Umbilical cord (tissue), 1 donor: ENCODE measurements at regions not wholly inside any gene's neighbourhood (a gene's known extent, or its start where the extent isn't known, plus 50 kb on each side); places are given as distances from the start of the nearest gene placed in this dataset.
A peak's percentile ranks its signal among the peaks of the same experiment; 100 is the strongest.

Experiments used
- DNase-seq: peaks from one replicate; pipeline ENCODE4 v3.0.0-alpha.2; 2015; ENCODE audit warnings: low spot score

DNA sequence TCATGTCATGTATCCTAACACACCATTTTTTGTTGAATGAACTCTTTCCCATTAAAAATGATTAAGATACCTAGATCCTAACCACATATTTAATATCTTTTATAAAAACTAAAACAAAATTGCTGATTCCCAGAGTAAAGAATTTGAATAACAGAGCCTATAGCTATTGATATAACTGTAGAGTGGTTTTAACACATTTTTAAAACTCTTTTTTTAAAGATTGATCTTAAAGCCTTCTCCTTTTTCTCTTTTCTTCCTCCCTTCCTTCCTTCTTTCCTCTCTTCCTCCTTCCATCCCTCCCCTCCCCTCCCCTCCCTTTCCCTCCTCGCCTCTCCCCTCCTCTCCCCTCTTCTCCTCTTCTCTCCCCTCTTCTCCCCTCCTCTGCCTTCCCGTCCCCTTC lies 605.4 kb upstream of the FZD8 start:
- no peak for DNase-seq

DNA sequence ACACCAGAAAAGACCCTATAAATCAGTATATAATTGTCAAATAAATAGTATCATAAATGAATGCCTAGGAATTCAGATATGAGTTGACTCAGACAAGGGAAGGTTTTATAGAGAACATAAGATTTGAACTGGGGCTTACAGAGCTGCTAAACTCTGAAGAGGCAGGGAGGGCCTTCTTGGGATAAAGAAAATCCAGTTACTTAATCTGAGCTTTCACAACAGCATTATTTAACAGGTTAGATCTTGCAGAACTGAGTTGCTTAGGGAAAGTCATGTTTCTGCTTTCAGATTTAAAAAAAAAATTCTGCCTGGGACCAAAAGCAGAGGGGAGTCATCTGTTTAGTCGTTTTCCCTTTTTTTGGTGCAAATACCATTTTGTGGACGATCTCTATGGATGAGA lies 594.8 kb upstream of the FZD8 start:
- DNase-seq = peak; percentile 92

DNA sequence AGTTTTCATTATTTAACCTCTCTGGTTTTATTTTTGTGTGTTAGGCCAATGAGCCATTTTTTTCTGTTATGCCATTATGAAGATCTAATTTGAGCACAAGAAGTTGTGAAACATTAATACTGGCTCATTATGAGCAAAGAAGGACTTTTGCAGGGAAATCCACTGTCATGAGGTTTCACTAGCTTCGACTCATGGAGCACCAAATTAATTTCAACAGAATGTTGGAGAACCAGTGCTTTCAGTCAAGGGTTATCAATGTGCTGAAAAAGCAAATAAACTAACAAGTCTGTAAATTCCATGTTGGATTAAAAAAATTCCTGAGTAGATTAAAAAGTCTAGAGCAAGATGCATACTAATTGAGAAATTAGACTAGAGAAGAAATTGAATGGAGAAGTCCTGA lies 594.2 kb upstream of the FZD8 start:
- no peak for DNase-seq

DNA sequence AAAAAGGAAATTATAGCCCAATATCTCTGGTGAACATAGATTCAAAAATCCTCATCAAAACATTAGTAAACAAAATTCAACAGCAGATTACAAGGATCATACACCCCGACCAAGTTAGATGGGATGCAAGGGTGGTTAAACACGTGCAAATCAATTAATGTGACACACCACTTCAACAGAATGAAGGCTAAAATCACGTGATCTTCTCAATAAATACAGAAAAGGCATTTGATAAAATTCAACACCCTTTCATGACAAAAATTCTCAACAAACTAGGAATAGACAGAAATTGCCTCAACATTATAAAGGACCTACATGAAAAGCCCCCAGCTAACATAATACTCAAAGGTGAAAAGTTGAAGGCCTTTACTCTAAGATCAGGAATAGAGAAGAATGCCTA lies 590.8 kb upstream of the FZD8 start:
- DNase-seq = no peak

DNA sequence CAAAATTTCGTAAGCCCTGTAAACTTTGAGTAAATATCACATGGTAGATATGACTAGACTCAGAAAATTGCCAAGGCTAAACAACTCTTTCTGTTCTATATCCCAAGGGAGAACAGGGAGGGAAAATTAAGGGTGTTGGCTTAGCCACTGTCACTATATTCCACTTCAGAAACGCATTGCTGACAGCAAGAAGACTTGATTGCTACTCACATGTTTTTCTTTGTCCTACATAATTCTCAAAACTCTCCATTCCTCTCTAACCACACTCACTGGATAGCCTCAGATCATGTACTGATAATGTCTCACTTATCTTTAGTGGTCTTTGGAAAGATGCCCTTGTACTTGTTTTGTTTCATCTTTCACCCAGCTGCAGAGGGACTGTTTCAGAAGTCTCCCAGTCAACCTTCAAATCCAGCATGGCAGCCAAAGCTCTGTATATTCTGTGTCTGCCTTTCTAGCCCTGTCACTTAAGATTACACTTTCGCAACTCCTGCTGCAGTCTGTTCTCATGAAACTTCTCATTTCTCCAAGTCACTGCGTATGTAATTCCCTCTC lies 582.4 kb upstream of the FZD8 start:
- peak; percentile 13 for DNase-seq

DNA sequence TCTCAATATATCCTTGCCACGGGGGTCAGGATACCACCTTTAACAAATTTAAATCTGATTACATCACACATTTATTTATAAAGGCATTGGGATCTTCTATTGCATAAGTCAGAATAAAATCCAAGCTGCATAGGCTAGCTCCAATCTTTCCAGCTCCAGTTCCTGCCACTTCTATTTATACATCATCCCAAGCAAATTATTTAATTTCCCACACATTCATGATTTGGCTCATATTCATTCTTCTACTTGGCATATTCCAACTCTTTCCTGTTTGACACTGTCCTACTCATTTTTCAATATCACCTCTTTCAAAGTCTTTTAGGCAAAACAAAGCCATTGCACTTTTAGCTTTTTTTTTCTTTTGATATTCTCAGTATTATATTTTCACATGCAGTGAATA lies 579.0 kb upstream of the FZD8 start:
- no peak for DNase-seq

DNA sequence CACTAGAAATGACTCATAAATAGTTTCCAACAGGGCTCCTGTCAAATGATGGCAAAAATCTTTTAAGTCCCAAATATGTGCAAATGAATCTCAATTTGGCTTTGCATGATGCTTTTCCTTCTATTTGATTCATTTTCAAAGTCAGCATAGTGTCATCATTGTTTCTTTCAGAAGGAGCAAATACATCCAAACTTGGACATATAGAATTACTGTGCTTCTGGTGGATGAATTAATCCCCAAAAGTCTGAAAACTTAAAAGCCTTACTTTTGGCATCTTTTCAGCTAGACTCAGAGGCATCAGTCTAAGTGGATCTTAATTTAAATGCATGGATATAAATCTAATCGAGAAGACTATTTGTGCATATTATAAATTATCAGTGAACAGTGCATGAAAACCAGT lies 578.1 kb upstream of the FZD8 start:
- peak; percentile 40 for DNase-seq

DNA sequence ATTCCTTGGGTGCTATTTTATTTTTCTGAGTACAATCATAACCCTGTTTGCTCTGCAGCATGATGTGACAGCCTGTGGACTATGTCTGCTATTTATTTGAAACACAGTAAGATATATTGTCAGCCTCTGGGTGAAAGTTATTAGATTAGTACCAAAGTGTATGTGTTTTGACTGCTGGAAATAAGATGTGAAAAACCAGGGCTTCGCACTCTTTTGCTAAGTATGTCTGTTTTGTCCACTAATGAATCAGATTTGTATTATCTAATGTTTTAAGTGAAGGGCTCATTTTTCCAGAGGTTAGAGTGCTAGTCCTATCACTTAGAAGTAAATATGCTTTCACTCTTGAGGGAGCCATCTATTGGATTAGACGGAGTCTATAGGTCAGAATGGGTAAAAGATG lies 569.8 kb upstream of the FZD8 start:
- no peak for DNase-seq

DNA sequence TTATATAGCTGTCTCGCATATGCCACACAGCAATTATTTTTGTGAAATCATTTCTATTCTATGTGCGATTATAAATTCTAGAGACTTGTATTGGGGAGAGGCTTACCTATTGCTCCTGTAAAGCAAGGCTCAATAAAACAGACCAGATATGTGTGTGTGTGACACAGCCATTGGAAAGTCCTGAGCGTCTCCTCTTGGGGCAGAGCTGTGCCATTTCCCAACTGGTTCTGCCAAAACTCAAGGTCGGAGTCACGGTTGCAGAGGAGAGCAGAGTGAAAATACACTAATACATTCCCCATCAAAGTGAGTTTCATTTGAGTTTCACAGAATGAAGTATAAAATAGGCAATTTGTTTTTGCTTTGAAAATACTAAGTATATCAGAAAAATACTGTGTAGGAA lies 567.4 kb upstream of the FZD8 start:
- no peak for DNase-seq

DNA sequence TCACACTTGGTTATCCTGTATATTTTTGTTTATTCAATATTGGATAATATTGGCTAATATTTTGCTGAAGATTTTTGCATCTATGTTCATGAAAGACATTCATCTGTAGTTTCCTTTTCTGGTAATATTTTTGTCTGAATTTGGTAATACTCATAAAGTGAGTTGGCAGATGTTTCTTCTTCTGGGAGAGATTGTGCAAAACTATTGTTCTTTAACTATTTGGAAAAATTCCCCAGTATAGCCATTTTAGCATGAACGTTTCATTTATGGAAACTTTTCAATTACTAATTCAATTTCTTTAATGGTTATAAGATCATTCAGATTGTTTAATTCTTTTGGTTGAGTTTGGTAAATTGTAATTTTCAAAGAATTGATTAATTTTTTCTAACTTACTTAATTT lies 560.8 kb upstream of the FZD8 start:
- no peak for DNase-seq

DNA sequence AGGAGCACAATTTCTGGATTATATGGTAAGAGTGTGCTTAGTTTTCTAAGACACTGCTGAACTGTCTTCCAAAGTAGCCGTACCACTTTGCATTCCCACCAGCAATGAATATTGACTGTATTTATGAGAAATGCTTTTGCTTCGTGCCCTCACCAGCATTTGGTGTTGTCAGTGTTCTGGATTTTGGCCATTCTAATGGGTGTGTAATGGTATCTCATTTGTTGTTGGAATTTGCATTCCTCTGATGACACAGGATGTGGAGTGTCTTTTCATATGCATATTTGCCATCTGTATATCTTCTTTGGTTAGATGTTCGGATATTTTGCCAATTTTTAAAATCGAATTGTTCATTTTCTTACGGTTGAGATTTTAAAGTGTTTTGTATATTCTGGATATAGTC lies 558.5 kb upstream of the FZD8 start:
- DNase-seq = no peak

DNA sequence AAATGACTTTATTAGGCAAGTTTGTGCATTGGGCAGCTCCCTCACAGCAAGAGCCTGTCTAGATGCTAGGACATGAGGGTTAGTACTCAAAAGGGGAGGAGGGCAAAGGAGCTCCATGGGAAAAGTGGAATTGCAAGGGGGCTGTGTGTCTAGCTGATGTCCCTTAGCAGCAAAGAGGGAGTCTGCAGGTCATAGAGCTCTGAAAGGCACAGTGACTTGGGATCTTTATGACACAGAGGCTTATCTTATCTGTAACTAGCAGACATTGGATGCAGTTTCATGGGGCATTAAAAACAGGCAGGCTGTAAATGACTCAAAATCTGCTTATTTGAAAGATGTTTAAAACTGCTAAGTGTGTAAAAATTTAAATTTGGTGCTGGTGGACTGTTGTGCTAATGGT lies 556.2 kb upstream of the FZD8 start:
- no peak for DNase-seq

DNA sequence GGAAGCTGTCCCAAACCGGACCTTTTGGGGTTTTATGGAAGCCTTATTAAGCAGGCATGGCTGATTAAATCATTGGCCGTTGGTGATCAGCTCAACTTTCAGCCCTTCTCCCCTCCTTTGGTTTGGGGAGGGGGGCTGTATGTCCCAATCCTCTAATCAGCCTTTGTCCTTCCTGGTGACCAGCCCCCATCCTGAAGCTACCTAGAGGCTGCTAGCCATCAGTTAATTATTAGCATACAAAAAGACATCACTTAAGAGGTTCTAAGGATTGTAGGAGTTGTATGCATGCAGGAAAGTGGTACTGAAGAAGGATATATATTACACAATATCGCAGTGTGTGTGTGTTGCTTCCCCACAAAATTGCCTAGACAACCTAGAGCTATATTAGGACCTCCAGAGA lies 553.3 kb upstream of the FZD8 start:
- DNase-seq = no peak

DNA sequence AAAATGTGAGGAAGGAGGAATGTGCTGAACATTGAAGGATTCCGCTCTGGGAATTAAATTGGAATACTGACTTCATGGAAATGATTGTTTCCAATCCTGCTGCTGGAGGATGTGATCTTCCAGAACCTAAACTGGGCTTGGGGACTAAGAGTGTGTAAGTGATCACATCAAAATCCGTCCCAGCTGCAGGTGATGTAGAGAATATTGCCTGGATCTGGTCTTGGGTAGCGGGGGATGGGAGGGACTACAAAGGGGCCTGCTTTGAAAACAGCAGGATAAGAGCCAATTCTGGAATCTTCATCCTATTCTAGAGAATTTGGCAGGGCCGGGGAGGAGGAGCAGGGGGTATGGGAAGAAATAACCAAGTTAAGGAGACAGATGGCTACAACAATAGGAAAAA lies 552.2 kb upstream of the FZD8 start:
- no peak for DNase-seq

DNA sequence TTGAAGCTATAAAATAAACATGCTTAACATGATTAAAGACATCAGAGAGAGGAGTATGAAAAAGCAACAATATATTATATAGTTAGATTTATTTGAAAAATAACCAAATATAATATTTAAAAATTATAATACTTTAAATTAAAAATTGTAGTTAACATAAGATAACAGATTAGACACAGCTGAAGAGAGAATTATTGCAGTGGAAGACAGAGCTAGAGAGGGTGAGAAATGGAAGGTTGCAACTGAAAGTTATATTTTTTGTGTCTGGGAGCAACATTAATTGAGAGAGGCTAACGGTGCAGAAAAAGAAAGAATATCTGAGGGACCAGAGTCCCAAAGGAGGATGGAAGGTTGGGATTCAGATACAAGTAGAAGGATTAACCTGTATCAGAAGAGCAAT lies 548.9 kb upstream of the FZD8 start:
- DNase-seq = no peak

DNA sequence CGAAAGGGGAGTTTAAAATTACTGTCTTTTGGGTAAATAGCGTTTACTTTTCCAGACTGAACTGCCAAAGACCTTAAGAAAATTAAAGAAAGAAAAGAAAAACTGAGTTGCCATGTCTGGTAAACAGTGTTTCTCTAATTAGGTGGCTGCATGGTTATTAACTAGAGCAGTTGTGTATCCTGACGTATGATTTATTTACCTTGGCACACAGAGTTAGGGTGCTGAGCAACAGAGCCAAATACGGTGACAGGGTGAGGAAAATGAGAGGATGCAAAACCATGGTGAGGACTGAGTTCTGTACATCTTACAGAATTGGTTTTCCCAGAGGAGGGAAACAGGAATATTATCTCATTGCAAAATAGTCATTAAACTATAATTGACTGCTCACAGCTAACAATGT lies 546.4 kb upstream of the FZD8 start:
- no peak for DNase-seq

DNA sequence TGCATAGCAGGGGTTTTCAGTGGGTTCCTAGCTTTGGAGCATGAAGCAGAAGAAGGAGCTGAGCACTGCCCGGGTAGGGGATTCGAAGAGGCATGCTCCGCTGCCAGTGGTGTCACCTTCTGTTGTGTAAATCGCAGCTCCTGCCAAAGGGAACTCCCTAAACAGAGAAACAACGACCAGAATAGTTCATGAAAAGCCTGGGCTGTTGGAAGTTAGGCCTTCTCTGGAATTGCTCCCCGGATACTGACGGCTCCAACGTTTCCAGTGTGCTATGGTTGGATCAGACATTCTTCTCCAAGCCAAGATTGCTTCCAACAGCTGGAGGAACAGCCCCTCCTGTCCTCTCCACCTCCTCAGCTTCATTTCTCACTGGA lies 546.0 kb upstream of the FZD8 start:
- DNase-seq = no peak

DNA sequence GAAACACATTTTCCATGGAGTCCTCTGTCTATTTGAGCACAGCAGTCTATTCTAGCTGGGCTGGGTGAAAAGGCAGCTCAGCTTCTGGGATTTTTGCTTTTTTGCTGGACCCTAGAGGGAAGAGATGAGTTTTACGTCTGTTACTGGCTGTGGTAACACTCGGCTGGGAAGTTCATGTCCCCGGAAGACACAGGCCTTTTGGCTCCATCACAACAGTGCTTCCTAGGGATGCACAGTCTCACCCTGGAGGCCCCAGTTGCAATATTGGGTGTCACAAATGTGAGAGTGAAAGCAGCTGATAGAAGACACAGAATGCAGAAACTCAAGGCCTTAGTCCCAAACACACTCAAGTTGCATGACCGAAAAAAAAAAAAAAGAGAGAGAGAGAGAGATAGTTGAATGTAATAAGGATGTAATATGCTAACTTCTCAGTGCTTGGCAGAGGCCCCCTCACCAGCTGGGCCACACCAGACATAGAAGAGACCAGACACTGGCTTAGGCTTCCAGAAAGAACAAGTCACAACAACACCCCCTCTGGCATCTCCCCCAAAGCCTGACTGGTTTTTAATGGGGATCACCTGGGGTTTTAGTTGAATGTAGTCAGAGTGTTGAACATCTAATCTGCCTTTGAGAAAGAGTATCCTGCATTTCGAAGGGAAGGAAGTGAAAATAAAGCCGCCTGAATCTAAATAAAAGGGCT lies 545.4 kb upstream of the FZD8 start:
- no peak for DNase-seq

DNA sequence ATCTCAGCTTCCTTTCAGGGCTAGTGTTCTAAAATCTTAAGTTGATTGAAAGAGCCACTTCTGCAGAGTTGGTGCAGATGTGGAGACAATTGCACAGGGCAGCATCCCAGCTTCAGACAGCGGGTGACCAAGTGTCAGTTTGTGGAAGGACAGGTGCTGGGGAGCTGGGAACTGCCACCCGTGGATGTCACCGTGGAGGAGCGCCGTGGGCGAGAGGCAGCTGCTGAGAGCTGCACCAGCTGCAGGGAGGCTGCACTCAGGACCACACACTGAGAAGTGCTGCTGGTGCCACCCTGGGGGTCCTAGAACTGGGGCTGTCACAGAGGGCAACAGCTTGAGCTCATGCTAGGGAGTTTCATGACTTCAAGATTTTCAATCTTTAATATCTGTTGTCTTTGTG lies 543.0 kb upstream of the FZD8 start:
- no peak for DNase-seq

DNA sequence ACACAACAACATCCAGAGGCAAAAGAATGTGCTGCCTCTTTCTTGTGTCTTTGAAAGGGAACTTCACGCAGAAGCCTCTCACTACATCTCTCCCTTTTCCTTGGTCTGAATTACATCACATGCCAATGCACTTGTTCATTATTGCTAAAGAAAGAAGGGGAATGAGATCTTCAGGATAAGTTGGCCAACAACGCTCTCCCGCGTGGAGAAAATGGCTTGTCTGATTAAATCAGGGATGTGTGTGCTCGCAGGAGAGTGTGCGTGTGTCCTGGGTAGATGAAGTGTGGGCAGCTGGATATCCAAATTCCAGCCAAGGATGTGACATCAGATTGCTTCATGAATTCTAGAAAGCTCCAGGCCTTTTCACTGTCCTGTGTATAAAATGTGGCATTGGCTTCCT lies 541.6 kb upstream of the FZD8 start:
- no peak for DNase-seq

DNA sequence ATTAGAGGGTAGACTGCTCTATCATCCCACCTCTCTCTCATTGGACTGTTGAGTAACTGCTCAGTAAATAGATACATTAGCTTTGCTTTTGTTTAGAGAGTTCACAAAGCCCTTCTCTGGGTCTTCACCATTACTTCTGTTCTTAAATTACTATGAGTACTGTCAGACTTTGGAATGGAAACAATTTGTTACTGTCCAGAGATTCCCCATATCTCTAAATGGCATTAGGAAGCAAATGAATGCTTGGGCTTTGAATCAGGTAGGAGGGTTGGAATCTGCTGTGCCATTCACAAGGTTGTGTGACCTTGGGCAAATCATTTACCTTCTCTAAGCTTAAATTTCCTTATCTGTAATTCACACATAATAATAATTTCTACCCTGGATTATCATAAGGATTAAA lies 541.0 kb upstream of the FZD8 start:
- peak; percentile 15 for DNase-seq

DNA sequence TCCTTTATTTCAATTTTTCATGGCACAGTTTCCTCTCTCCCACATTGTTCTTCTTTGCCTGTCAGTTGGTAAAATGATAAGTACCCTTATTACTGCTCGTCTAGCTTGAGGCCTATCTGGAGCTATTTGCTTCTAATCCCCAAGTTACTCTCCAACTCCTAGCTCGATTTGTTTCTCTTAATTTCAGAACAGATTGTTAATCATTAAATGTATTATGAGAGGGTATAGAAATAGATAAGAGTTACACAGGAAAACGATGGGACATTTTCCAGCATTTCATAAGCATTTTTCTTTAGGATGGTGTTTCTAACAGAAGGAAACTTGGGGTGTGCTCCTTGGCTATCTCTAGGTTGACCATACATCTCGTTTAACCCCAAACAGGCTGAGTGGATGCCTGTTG lies 540.5 kb upstream of the FZD8 start:
- DNase-seq = no peak

DNA sequence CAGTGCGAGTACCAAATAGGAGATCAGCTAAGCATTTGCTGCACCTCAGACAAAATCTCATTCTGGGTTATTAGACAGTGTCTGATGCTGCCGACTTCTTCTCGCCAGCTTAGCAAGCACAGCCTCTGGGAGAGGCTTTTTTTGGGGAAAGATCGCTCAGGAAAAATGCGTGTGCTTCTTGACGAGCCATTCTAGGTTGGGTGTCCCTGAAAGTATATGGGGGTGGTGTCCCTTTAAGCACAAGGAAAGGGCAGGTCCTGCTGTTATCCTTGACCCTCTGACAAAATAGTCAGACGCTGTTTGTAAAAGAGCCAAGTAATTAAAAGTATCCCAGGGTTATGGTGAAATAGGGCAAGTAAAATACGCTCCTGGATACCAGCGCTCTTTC lies 540.1 kb upstream of the FZD8 start:
- DNase-seq = peak; percentile 62
